ENCODE measurements at regions not wholly inside any gene's neighbourhood (a gene's known extent, or its start where the extent isn't known, plus 50 kb on each side); places are given as distances from the start of the nearest gene placed in this dataset.

DNA sequence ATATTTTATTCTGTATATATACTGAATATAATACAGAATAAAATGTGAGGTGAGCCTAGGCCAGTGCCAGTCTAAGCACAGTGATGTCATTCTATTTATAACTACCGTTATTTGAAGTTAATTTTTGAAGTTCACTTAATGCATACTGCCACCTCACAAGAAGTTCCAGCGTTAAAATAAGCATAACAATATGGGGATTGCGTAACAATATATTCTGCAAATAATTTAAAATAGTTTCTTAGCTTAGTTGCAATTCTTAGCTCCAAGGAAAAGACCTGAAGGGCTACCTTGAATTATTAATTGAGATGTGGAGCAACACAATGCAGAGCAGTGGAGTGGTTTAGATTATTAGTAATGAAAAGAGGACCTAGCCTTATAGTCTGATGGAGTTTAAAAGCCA lies 390.5 kb upstream of the ROBO1 start:
- TF ChIP-seq CTCF (IDR thresholded peaks at IDR 0.05), result no peak
- TF ChIP-seq ZFX (IDR thresholded peaks at IDR 0.05; ENCODE audit: borderline replicate concordance), result no peak

Data from 22Rv1 (cell line).